Activated B cell treated with CpG ODN at 0.5 μM for 24 hours (primary cell): ENCODE measurements at regions not wholly inside any gene's neighbourhood (a gene's known extent, or its start where the extent isn't known, plus 50 kb on each side); places are given as distances from the start of the nearest gene placed in this dataset.

Experiments
- ATAC-seq: fragments of 200-7000 bp; cut with Tn5 transposase; one replicate; pipeline ENCODE4 v1.10.0; 2021; ENCODE audit warnings: low read depth, mild to moderate bottlenecking, moderate library complexity
- CTCF ChIA-PET: fragments of 350-600 bp; sonication (Branson Sonifier 250); formaldehyde crosslinking; loops from one replicate; lab custom pipeline; 2021; ENCODE audit warnings: antibody characterized with exemption; lab: Charles Lee
- POLR2A ChIA-PET: fragments of 350-600 bp; sonication (Branson Sonifier 250); formaldehyde crosslinking; loops from one replicate; lab custom pipeline; 2021; ENCODE audit warnings: antibody characterized with exemption; lab: Charles Lee
- DNase-seq: peaks from one replicate; pipeline ENCODE4 v3.0.0; 2022
- H3K27ac Mint-ChIP-seq: one replicate; pipeline ENCODE4 v1.8.0; 2020; ENCODE audit warnings: mixed read lengths
- H3K27me3 Mint-ChIP-seq: one replicate; pipeline ENCODE4 v1.8.0; 2021; ENCODE audit warnings: mixed read lengths
- H3K36me3 Mint-ChIP-seq: one replicate; pipeline ENCODE4 v1.8.0; 2021; ENCODE audit warnings: low read depth, mixed read lengths
- H3K4me1 Mint-ChIP-seq: one replicate; pipeline ENCODE4 v1.8.0; 2021; ENCODE audit warnings: mixed read lengths
- H3K4me3 Mint-ChIP-seq: one replicate; pipeline ENCODE4 v1.8.0; 2020; ENCODE audit warnings: mild to moderate bottlenecking, mixed read lengths
- H3K9me3 Mint-ChIP-seq: one replicate; pipeline ENCODE4 v1.8.0; 2020; ENCODE audit warnings: mixed read lengths
- intact Hi-C: fragments of 100-400 bp; cut with micrococcal nuclease; formaldehyde crosslinking; loops from one replicate; pipeline ENCODE4 v1.15.1; 2024
- TF ChIP-seq, protein P1 (sequence below): fragments of 200-600 bp; IDR thresholded peaks from one replicate; pipeline ENCODE4 v1.8.0; 2022; ENCODE audit warnings: antibody characterized with exemption, mild to moderate bottlenecking

DNA sequence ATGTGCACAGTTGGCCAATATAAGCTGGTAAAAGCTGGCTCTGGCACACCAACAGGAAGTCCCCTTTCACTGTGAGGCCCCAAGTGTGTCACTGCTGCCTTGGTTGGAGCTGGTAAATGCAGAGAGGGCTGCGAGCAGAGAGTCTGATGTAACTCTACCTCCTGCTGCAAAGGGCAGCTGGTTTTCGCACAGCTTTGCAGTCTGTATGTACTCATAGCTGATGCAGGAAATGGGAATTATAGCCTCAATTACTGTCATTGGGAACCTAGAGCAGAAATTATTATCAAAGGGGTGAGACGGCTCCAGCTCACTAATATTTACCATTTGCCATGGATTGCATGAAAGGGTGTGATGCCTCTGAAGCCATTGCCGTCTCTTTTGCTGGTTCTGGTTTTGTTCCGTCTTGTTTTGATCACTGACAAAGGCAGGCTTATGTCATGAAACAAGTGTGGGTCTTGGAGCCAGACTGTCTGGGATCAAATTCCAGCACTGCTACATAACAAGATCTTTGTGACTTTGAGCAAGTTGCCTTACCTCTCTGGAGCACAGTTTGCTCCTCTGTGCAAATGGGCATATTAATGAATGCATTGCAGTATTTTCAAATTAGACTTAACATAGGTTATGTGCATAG, 124.3 kb upstream of the SLC25A48 start:
- H3K36me3 Mint-ChIP-seq = no peaks in the 10 kb centered on the region
- no peaks in the 10 kb centered on the region for H3K9me3 Mint-ChIP-seq
- ChIA-PET POLR2A (no interaction called here), CTCF (no interaction called here)
- no peaks in the 10 kb centered on the region for H3K4me1 Mint-ChIP-seq
- intact Hi-C loops = no loop called here
- H3K27me3 Mint-ChIP-seq = peaks cover 15% of the 10 kb centered on the region
- H3K4me3 Mint-ChIP-seq = no peak overlapping the region
- no peak overlapping the region for H3K27ac Mint-ChIP-seq
- TF ChIP-seq, protein P1, sequence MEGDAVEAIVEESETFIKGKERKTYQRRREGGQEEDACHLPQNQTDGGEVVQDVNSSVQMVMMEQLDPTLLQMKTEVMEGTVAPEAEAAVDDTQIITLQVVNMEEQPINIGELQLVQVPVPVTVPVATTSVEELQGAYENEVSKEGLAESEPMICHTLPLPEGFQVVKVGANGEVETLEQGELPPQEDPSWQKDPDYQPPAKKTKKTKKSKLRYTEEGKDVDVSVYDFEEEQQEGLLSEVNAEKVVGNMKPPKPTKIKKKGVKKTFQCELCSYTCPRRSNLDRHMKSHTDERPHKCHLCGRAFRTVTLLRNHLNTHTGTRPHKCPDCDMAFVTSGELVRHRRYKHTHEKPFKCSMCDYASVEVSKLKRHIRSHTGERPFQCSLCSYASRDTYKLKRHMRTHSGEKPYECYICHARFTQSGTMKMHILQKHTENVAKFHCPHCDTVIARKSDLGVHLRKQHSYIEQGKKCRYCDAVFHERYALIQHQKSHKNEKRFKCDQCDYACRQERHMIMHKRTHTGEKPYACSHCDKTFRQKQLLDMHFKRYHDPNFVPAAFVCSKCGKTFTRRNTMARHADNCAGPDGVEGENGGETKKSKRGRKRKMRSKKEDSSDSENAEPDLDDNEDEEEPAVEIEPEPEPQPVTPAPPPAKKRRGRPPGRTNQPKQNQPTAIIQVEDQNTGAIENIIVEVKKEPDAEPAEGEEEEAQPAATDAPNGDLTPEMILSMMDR = no peak
- no peak for DNase-seq
- ATAC-seq = no peak

DNA sequence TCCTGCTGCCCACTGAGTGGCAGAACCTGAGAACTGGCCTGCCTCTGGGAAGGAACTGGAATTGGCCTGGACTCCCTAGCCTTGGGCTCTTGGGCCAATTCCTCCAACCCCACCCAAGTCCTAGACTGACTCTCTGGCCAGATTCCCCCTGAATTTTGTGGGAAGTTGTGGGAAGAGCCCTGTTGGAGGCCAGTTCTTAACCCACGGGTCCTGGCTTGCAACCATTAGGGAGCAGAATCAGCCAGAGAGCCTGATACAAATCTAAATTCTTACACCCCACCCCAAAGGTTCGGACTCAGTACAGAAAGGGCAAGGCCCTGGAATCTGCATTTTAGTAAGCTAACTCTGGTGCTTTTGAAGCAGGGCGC, 125.3 kb upstream of the SLC25A48 start:
- CTCF ChIA-PET = no interaction called here

DNA sequence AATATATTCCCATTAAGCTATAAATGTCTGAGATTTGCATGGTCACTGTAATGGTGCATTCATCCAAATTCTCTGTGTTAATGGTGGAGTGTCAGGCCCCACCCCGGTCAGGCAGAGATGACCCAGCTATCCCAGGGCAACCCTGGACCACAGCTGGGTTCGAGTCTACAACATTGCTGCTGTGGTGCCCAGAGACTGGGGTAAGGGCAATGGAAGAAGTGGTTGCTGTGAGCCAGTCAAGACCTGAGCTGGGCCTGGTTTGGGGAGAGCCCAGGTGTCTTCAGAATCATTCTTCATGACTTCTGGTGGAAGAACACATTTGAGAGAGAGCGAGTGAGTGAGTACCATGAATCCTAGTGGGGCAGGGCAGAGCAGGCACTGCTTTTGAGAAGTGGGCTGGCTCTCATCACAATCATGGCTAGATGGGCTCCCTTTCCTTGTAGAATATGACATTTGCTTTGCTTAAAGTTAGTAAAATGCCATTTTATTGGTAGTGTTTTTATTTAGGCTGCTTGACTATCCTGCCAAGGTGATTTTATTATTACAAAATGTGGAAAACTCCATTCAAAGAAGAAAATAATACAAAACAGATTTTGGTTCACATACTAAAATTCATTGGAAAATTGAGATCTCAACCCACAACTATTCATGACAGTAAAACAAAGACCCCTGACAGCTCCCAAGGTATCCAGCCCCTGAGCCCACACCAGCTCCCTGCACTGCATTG, 125.8 kb upstream of the SLC25A48 start:
- ATAC-seq = no peak
- Mint-ChIP-seq H3K27ac (no peak overlapping the region), H3K4me3 (no peak overlapping the region), H3K36me3 (no peaks in the 10 kb centered on the region), H3K4me1 (no peaks in the 10 kb centered on the region), H3K9me3 (no peaks in the 10 kb centered on the region), H3K27me3 (peaks cover 15% of the 10 kb centered on the region)
- ChIA-PET POLR2A (no interaction called here), CTCF (no interaction called here)
- TF ChIP-seq, protein P1 = no peak
- intact Hi-C loops = no loop called here
- DNase-seq = no peak

More for the DNA sequence above, 125.3 kb upstream of the SLC25A48 start:
- ATAC-seq (no peak), DNase-seq (no peak)
- Mint-ChIP-seq H3K27me3 (peaks cover 15% of the 10 kb centered on the region), H3K4me3 (no peak overlapping the region), H3K27ac (no peak overlapping the region), H3K9me3 (no peaks in the 10 kb centered on the region), H3K4me1 (no peaks in the 10 kb centered on the region), H3K36me3 (no peaks in the 10 kb centered on the region)
- POLR2A ChIA-PET = no interaction called here
- intact Hi-C loops = no loop called here
- TF ChIP-seq, protein P1 = no peak

DNA sequence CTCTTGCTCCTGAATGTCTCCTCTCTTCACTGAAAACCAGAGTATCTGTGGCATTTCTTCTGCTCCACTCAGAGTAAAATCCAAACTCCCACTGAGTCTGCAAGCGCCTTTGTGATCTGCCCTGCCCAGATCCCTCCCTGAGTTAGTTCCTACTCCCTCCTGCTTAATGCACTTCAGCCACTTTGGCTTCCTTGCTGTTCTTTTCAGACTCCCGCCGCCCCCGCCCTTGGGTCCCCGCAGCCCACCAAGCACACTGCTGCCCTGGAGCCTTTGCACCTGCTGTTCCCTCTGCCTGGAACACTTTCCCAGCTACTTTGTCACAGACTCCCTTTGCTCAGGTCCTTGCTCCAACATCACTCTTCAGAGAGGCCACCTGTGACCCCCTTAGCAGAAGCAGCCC, 127.2 kb upstream of the SLC25A48 start:
- Mint-ChIP-seq H3K9me3 (no peaks in the 10 kb centered on the region), H3K27ac (no peak overlapping the region), H3K27me3 (peaks cover 15% of the 10 kb centered on the region), H3K36me3 (no peaks in the 10 kb centered on the region), H3K4me3 (no peak overlapping the region), H3K4me1 (no peaks in the 10 kb centered on the region)
- TF ChIP-seq, protein P1 = no peak
- intact Hi-C loops = no loop called here
- DNase-seq = no peak
- ATAC-seq = no peak
- ChIA-PET POLR2A (no interaction called here), CTCF (no interaction called here)

DNA sequence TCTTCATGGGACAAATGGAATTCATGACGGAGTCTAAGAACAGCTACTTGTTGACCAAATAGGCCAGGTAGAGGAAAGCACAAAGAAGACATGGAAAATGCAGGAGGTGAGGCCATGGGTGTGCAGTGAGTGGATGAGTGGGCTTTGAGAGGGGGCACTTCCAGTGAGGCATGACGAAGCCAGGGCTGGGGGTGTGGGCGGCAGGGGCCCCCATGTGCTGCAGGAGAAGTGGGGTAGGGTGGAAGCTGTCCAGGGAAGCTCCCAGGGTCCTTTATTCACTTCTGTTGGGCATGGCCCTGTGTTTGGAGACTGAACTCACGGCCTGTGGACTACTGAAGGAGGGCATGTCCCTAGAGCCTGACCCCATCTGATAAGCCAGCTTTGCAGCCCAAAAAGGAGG, 127.6 kb upstream of the SLC25A48 start:
- Mint-ChIP-seq H3K9me3 (no peaks in the 10 kb centered on the region), H3K4me3 (no peak overlapping the region), H3K4me1 (no peaks in the 10 kb centered on the region), H3K36me3 (no peaks in the 10 kb centered on the region), H3K27ac (no peak overlapping the region), H3K27me3 (peaks cover 13% of the 10 kb centered on the region)
- intact Hi-C loops = no loop called here
- TF ChIP-seq, protein P1 = no peak
- ChIA-PET CTCF (no interaction called here), POLR2A (no interaction called here)
- DNase-seq (no peak), ATAC-seq (no peak)
